Vagina (tissue), 2 donors: ENCODE measurements at regions not wholly inside any gene's neighbourhood (a gene's known extent, or its start where the extent isn't known, plus 50 kb on each side); places are given as distances from the start of the nearest gene placed in this dataset.

Experiments
- DNase-seq, 2 donors: peaks; one replicate each; pipeline ENCODE4 v3.0.0-alpha.2; 2017; ENCODE audit errors: extremely low spot score in 2 of 2
- H3K27ac ChIP-seq: fragments of 200-600 bp; sonication (generic); one replicate; pipeline ENCODE4 v1.5.1; 2019
- H3K27me3 ChIP-seq: fragments of 200-600 bp; sonication (generic); one replicate; pipeline ENCODE4 v1.5.1; 2019
- H3K36me3 ChIP-seq, 2 donors: fragments of 200-600 bp; sonication (generic); one replicate each; pipeline ENCODE4 v1.5.1; 2017 to 2019
- H3K4me1 ChIP-seq: fragments of 200-600 bp; sonication (generic); one replicate; pipeline ENCODE4 v1.5.1; 2019
- H3K4me3 ChIP-seq, 2 donors: fragments of 200-600 bp; sonication (generic); 1 replicate in 1 of 2; 2 replicates in 1 of 2; pipeline ENCODE4 v1.5.1; 2016 to 2019
- H3K9me3 ChIP-seq: fragments of 200-600 bp; sonication (generic); one replicate; pipeline ENCODE4 v1.5.1; 2019
- POLR2A ChIP-seq, 2 donors: fragments of 450-650 bp; IDR thresholded peaks; one replicate each; pipeline ENCODE4 v1.6.1; 2017; ENCODE audit warnings: antibody characterized with exemption in 2 of 2, mild to moderate bottlenecking in 2 of 2, moderate library complexity in 2 of 2
- POLR2AphosphoS5 ChIP-seq, 2 donors: sonication (generic); formaldehyde crosslinking; IDR thresholded peaks; one replicate each; pipeline ENCODE4 v1.9.0; 2017; ENCODE audit warnings: antibody characterized with exemption in 2 of 2, mild to moderate bottlenecking in 2 of 2, low read depth in 1 of 2; ENCODE audit not compliant: insufficient read depth in 1 of 2
- intact Hi-C: fragments of 100-400 bp; cut with DNase I; formaldehyde crosslinking; loops from one replicate; pipeline ENCODE4 v1.15.1; 2023
- TF ChIP-seq, protein P1 (sequence below), 3 experiments: fragments of 450-650 bp in 2 of 3; fragments of 200-600 bp in 1 of 3; sonication (generic) in 1 of 3; IDR thresholded peaks; one replicate each; pipeline ENCODE4 v1.5.1; 2017 to 2019; ENCODE audit warnings: antibody characterized with exemption in 3 of 3, mild to moderate bottlenecking in 2 of 3, moderate library complexity in 2 of 3

DNA sequence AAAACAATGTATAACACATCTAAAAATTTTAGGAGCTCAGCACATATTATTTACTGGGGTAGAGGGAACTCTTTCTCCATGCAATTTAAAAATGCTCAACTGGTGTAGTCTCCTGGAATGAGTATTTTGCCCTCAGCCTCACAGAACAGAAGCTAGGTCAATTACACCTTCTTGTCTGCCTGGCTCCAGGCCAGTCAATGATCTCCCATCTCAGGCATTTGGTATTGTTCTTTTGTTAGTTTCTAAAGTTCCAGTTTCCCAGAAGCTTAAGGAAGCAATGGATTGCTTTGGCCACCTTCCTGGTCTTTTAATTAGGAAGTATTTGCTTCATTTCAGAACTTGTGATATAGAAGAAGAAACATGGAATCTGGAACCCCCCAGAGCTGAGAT, 360.3 kb upstream of the ASIC2 start:
- no peaks in the 10 kb centered on the region for H3K27me3 ChIP-seq
- no peaks in the 10 kb centered on the region for H3K36me3 ChIP-seq
- DNase-seq: no peak
- H3K4me3 ChIP-seq: no peak overlapping the region
- H3K4me1 ChIP-seq: no peaks in the 10 kb centered on the region
- H3K27ac ChIP-seq: no peak overlapping the region
- TF ChIP-seq POLR2AphosphoS5 (IDR thresholded peaks at IDR 0.05; ENCODE audit: insufficient read depth in 1 of 2, low read depth in 1 of 2) (no peak), POLR2A (IDR thresholded peaks at IDR 0.05) (no peak)
- TF ChIP-seq, protein P1, sequence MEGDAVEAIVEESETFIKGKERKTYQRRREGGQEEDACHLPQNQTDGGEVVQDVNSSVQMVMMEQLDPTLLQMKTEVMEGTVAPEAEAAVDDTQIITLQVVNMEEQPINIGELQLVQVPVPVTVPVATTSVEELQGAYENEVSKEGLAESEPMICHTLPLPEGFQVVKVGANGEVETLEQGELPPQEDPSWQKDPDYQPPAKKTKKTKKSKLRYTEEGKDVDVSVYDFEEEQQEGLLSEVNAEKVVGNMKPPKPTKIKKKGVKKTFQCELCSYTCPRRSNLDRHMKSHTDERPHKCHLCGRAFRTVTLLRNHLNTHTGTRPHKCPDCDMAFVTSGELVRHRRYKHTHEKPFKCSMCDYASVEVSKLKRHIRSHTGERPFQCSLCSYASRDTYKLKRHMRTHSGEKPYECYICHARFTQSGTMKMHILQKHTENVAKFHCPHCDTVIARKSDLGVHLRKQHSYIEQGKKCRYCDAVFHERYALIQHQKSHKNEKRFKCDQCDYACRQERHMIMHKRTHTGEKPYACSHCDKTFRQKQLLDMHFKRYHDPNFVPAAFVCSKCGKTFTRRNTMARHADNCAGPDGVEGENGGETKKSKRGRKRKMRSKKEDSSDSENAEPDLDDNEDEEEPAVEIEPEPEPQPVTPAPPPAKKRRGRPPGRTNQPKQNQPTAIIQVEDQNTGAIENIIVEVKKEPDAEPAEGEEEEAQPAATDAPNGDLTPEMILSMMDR (IDR thresholded peaks at IDR 0.05): no peak
- intact Hi-C loops: no loop called here
- H3K9me3 ChIP-seq: no peaks in the 10 kb centered on the region

DNA sequence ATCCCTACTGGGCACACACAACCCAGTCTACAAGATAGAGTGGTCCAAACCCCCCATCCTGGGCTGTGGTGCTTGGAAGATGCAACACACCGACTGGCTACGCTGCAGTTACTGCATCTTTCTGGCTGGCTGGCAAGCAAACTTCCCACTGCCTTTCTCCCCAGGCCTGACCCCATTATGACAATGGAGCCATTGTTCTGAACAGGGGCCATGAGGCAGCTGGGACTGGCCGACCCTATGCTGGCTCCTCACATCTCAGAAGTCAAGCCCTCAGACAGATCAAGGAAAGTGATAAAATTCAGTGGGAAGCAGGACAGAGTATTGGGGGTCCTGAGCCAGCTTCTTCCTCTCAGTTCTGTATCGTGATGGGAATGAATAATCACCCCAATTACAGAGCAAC, 364.1 kb upstream of the ASIC2 start:
- Histone ChIP-seq H3K27ac (no peak overlapping the region), H3K9me3 (no peaks in the 10 kb centered on the region), H3K4me1 (no peaks in the 10 kb centered on the region), H3K4me3 (no peak overlapping the region), H3K36me3 (no peaks in the 10 kb centered on the region), H3K27me3 (no peaks in the 10 kb centered on the region)
- no peak for DNase-seq
- TF ChIP-seq POLR2AphosphoS5 (IDR thresholded peaks at IDR 0.05; ENCODE audit: insufficient read depth in 1 of 2, low read depth in 1 of 2) (no peak), POLR2A (IDR thresholded peaks at IDR 0.05) (no peak)
- TF ChIP-seq, protein P1 (IDR thresholded peaks at IDR 0.05): no peak
- intact Hi-C loops: no loop called here

DNA sequence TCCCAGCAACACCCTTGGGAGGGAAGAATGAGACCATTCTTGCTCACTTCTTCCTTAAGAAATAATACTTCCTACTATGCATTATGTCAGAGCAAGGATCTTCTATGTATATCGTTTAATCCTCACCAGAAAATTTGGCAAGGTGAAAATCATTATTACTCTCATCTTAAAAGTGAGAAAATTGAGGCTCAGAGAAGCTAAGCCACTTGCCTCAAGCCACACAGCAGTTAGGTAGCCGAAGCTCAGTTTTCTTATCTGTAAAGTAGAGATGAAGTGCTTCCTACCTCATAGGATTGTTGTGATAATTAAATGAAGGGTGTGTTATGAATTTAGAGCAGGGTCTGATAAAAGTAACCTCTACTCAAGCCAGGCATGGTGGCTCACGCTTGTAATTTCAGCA, 368.9 kb upstream of the ASIC2 start:
- Histone ChIP-seq H3K27me3 (no peaks in the 10 kb centered on the region), H3K4me3 (no peak overlapping the region), H3K36me3 (no peaks in the 10 kb centered on the region), H3K4me1 (no peaks in the 10 kb centered on the region), H3K9me3 (no peaks in the 10 kb centered on the region), H3K27ac (no peak overlapping the region)
- TF ChIP-seq, protein P1 (IDR thresholded peaks at IDR 0.05): no peak
- no peak for TF ChIP-seq POLR2AphosphoS5 (IDR thresholded peaks at IDR 0.05; ENCODE audit: insufficient read depth in 1 of 2, low read depth in 1 of 2)
- no peak for TF ChIP-seq POLR2A (IDR thresholded peaks at IDR 0.05)
- intact Hi-C loops: no loop called here
- DNase-seq: no peak

DNA sequence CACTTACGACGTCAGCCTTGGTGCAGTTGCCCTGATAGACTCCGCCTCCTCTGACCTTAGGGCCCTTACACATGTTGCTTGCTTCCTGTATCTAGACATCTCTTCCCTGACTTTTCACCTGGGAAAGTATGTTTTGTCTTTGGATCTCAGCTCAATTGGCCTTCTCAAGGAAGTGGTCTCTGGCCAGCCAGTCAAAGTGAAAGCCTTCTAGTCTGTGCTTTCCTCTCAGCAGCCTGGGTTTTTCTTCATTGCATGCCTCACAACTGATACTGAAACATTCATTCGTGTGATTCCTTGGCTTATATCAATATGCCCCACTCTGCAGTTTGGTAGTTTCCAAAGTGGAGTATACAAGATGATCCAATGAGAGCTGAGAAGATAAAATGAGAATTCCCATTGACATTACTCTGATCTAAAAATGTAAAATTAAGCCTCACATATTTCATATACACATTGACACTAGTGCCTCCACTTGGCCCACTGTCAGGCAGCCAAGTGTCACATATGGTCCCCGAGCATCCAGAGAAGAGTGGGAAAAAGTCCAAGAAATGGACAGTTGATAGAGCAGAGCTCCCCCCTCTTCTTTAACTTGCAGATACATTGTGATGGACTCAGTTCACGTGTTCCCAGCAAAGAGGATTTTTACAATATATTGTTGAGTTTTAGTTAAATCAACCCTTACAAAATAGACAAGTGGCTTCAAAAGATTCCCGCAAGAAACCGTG, 371.2 kb upstream of the ASIC2 start:
- TF ChIP-seq, protein P1 (IDR thresholded peaks at IDR 0.05): no peak
- no peak for TF ChIP-seq POLR2A (IDR thresholded peaks at IDR 0.05)
- no peak for TF ChIP-seq POLR2AphosphoS5 (IDR thresholded peaks at IDR 0.05; ENCODE audit: insufficient read depth in 1 of 2, low read depth in 1 of 2)
- Histone ChIP-seq H3K27me3 (no peaks in the 10 kb centered on the region), H3K4me3 (no peak overlapping the region), H3K9me3 (no peaks in the 10 kb centered on the region), H3K36me3 (no peaks in the 10 kb centered on the region), H3K27ac (no peak overlapping the region), H3K4me1 (peaks cover 7% of the 10 kb centered on the region)
- no peak for DNase-seq
- intact Hi-C loops: no loop called here

DNA sequence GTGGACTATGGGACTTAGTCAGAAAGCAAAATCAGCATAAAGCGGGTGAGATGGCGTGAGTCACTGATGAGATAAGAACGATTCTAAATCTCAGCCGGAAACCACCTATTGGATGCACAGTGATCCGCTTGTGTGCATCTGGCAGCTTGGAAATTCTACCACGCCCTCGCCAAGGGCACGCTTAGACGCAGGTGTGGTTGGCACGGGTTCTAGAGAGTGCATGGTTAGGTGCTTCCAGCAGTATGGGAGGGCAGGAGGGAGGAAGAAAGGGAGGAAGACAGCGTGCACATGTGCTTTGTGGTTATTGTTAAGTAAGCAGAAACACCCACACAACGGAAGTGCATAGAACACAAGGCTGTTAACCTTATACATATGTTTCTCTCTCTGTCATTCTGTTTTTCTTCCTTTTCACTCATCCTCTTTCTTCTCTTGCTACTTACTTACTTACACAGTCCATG, 374.0 kb upstream of the ASIC2 start:
- intact Hi-C loops: no loop called here
- Histone ChIP-seq H3K4me1 (peaks cover 7% of the 10 kb centered on the region), H3K27ac (no peak overlapping the region), H3K4me3 (no peak overlapping the region), H3K9me3 (no peaks in the 10 kb centered on the region), H3K27me3 (no peaks in the 10 kb centered on the region), H3K36me3 (no peaks in the 10 kb centered on the region)
- TF ChIP-seq POLR2AphosphoS5 (IDR thresholded peaks at IDR 0.05; ENCODE audit: insufficient read depth in 1 of 2, low read depth in 1 of 2) (no peak), POLR2A (IDR thresholded peaks at IDR 0.05) (no peak)
- TF ChIP-seq, protein P1 (IDR thresholded peaks at IDR 0.05): no peak
- no peak for DNase-seq
